ENCODE measurements at regions not wholly inside any gene's neighbourhood (a gene's known extent, or its start where the extent isn't known, plus 50 kb on each side); places are given as distances from the start of the nearest gene placed in this dataset.
"Not testable (repeated sequence)": the region's sequence is repeated elsewhere in the genome, so short reads cannot be mapped to it uniquely, and the experiment has no call there.

DNA sequence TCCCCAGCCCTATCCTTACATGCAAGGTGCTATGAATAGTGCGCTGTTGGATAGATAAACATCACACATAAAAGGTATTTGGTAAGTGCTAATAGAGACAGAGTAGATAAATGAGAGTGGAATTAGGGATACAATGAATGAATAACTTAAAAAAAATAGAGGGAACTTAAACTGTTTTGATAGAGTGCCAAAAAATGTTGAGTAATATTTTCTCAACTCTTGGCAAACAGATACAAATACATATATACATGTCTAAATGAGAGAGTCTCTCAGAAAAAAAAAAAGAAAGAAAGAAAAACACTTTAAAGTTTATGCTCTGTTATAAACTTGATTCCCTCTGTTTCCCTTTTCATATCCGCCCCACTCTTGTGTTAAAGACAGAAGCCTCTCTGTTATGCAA, 667.4 kb downstream of the ROBO2 start:
- peak in 1 of 2 experiments; percentile 1 for DNase-seq (ENCODE audit: low read depth in 2 of 2)

DNA sequence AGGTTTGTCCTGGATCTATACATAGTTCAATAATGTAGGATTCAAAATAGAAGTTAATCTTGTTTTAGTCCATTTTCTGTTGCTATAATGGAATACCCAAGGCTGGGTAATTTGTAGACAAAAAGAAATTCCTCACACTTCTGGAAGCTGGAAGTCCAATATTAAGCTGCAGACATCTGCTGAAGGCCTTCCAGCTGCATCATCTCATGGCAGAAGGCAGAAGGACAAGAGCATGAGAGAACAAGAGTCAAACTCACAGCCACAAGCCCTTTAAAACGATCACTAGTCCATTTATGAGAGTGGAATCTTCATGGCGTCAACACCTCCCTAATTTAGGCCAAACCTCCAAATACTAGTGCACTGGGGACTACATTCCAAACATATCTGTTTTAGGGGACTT, 669.3 kb downstream of the ROBO2 start:
- no peak for DNase-seq (ENCODE audit: low read depth in 2 of 2)

DNA sequence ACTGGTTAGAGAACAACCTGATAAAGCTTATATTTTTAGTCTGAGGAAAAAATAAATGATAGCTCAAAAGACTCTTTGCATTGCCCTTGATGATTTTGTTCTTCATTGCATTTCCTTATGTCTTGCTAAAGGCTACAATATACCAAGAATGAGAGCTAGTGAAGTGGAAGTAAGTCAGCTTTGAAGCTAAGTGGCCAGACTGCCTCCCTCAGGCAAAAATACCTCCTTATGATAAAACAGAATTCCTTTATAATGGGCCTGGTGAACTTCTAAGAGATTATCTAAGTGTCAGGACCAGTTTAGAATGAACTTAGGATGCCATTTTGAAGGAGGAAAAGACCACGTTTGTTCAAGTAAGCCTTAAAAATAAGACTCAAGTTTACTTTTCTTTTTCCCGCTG, 678.4 kb downstream of the ROBO2 start:
- DNase-seq (ENCODE audit: low read depth in 2 of 2), result no peak

DNA sequence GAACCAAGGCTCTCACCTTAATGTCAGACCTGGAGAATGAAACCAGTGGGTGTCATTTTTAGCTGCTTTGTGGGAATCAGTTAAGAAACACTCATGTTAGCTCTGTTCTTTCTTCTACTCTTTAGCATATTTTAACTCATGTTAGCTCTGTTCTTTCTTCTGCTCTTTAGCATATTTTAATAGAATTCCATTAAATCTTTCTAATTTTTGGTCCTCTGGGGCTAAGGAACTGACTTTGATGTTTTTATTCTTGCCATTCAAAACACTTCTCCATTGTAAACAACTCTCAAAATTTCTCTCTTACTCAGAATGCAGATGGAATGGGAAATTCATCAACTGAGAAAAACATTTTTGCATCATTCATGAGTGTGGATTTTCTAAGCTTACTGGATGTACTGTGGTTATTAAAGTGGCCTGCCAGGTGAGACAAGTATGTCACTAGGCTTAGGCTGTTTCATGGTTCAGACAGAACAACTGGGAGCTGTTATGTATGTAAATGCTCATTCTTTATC, 680.6 kb downstream of the ROBO2 start:
- DNase-seq (ENCODE audit: low read depth in 2 of 2), result no peak

DNA sequence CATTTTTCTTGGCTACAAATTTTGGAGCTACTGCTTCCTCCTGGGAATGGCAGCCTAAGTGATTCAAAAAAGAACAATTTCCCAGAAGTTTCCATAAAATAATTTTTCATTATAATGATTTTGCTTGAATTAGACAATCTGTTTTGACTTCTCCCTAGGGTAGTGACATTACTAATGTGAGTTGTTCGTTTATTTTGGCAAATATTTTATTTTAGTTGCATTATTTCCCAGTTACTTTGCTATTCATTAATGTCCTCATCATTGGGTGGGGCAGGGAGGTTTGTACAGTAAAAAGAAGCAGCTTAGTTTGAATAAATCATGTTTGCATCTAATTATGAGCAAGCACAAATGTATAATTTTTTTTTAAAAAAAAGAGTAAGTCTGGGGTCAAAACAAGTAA, 686.6 kb downstream of the ROBO2 start:
- DNase-seq (ENCODE audit: low read depth in 2 of 2), result no peak

DNA sequence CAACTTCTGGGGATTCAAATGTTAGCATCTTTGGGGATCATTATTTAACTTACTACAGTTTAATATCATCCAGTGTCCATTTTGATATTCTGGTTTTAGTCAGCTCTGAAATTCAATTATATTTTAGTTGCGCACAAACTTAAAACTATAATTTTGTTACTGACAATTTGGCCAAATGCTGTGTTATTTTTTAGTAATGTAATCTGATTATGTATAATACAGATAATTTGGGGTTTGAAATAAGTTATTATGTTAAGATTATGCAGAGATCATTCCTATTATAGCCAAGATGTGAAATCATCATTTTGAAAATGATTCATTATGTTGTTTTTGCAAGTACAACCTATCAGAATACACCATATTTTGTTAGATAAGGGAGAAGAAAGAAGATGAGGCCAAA, 706.1 kb downstream of the ROBO2 start:
- DNase-seq (ENCODE audit: low read depth in 2 of 2), result no peak

DNA sequence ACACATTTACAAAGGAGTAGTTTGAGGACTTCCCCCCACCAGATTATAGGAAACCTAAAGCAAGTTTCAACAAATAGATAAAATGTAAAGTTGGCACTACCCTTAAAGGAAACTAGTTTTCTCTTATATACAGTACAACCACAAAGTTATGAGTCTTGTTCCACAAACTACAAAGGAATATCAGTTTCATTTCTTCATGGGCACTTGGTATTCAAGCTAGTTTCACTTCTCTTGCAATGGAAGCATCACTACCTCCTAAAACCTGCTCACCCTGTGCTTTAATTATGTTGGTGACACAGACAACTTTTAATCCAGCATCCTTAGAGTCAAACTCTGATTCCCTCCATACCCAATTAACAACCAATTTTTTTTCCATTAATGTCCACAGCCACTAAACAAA, 707.0 kb downstream of the ROBO2 start:
- no peak for DNase-seq (ENCODE audit: low read depth in 2 of 2)

DNA sequence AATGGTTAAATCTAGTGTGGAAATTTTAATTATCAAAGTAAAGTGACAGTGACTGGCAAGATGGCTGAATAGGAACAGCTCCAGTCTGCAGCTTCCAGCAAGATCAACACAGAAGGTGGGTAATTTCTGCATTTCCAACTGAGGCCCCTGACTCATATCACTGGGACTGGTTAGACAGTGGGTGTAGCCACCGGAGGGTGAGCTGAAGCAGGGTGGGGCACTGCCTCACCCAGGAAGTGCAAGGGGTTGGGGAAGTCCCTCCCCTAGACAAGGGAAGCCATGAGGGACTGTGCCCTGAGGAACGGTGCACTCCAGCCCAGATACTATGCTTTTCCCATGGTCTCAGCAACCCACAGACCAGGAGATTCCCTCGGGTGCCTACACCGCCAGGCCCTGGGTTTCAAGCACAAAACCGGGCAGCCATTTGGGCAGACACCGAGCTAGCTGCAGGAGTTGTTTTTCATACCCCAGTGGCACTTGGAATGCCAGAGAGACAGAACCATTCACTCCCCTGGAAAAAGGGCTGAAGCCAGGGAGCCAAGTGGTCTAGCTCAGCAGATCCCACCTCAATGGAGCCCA, 716.6 kb downstream of the ROBO2 start:
- DNase-seq (ENCODE audit: low read depth in 2 of 2), result not testable (repeated sequence)

DNA sequence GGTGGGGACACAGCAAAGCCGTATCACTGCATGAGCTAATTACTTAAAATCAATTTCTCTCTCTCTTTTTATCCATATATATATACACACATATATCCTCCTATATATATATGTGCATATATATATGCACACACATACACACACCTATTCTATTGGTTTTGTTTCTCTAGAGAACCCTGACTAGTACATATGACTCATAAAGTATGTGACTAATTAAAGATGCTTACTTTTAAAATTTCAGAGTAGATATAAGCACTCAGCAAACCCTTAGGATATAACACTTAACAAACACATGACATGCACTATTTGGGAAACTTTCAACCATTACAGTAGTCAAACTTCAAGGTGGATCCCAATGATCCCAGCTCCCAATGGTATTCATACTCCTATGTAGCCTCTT, 732.6 kb downstream of the ROBO2 start:
- no peak for DNase-seq (ENCODE audit: low read depth in 2 of 2)

DNA sequence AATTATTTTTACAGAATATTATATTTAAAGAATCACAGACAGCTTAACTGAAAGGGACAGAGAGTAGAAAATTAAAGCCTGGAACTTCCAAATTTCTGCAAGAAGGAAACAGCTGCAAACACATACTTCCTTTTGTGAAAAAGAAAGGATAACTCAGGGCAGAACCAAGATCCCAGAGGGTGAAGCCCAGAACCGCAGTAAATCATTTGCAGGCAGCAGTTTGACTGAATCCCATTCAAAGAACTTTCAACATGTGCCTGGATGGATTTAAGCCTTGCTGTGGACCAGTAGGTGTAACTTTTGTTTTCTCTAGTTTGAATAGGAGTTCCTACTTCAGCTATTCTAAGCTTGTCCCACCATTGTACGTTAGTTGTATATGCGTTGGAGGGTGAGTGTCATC, 733.2 kb downstream of the ROBO2 start:
- DNase-seq (ENCODE audit: low read depth in 2 of 2), result no peak

DNA sequence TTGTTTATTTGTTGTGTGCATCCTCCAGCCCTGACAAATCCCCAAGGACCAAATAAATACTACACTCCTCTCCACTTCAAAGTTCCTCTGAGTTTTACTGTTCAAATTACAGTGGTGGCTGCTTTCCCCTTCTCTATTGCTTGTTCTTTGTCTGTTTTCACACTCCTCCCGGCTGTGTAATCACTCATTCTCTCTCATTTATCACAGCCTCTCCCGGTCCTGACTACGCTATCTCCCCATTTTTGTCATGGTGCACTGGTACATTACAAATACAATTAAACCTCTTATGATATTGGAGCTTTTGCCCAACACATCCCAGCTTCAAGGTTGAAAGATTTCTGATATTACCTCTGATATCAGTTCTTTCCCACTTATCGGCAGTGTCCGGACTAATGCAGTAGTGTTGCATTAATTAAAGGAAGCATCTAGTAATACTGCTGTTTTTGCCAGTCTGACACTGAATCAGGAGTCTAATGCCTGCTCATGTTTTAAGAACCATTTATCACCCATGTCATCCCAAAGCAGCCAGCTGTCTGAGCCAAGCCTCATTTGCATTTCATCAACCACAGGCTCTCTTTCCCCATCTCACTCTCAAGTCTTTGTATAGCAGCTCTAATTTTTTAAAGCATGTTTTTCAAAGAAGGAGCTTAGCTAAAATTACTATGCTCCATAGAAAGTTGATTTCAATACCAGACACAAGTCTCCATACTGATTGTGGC, 740.5 kb downstream of the ROBO2 start:
- DNase-seq (ENCODE audit: low read depth in 2 of 2), result no peak

DNA sequence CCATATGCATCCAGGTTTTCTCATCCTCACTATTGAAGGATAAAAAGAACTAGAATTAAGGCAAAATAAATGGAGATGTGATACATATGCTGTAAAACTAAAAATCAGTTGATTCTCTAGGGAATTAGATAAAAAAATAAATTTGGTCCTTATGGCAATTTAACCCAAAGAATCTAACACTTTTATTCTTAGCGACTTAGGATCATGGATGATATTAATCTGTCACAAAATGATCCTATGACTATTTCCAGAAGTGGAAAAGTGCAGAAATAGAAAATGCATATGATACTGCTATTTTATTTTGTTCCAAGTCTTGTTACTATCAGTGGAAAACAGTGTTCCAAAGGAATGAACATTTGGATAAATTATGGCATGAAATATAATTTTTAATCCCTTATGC, 746.3 kb downstream of the ROBO2 start:
- no peak for DNase-seq (ENCODE audit: low read depth in 2 of 2)

DNA sequence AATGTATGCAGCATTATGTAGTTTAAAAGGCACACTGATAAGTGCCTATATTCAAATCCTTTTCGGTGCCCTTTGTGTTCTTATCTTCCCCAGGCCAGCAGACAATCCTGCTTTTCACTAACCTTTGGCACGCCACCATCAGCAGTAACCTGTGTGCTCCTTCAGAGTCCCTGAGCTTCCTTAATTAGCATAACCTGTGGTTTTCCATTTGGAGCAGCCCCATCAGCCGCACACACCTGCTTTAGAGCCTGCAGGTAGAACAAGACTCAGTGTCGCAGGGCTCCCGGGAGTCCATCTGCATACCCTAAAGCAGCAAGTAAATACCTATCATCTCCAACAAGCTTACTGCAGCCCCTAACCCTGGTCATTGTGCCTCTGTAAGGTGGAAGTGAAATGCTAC, 755.1 kb downstream of the ROBO2 start:
- DNase-seq (ENCODE audit: low read depth in 2 of 2), result no peak

DNA sequence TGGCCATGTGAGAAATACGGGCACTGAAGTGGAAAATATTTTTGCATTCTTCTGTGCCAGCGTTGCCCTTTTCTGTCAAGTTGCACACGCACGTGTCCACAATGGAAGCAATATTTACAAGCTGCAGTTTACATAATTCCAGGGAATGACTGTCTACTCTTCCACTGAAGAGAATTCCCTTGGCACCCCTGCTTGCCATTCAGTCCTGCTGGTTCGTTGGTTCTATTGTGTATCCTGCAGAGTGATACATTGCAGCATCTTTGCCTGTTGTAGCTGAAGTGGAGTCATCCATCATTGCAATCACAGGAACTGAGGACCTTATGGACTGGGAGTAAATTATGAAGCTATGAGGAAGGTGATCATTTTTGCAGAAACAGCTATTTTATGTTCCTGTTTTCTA, 759.4 kb downstream of the ROBO2 start:
- no peak for DNase-seq (ENCODE audit: low read depth in 2 of 2)

DNA sequence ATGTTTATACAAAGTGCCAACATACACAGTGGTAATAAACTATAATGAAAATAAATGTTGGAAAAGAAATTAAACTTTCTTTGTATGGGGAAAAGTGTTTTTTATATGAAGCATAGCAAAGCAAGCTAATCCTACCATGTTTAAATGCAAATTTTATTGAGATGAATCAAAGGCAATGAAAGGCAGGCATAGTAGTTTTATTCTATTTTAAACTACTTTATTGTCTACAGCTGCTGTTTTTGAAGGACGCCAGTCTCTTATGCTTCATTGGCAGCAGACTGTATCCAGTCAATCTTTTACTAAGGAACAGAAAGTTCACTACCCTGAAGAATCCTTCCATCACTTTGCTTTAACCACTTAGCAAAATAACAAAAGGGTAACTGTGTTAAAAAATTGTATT, 761.0 kb downstream of the ROBO2 start:
- no peak for DNase-seq (ENCODE audit: low read depth in 2 of 2)

DNA sequence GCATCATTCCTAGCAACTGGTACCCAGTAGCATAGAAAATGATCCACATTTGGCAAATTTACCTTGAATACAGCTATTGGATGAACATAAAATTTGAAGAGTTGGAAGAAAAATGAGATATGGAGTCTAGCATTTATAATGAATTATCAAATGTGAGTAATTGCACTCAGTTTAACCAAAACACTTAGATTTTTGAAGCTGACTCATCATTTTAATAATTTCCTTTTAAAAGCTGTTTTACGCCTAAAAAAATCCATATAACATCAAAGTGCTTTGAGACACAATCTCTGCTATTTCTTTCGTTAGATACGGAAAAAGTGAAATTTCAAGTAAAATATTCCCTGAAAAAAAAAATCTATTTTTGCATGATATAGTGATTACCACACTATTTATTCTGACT, 767.4 kb downstream of the ROBO2 start:
- DNase-seq (ENCODE audit: low read depth in 2 of 2), result no peak

DNA sequence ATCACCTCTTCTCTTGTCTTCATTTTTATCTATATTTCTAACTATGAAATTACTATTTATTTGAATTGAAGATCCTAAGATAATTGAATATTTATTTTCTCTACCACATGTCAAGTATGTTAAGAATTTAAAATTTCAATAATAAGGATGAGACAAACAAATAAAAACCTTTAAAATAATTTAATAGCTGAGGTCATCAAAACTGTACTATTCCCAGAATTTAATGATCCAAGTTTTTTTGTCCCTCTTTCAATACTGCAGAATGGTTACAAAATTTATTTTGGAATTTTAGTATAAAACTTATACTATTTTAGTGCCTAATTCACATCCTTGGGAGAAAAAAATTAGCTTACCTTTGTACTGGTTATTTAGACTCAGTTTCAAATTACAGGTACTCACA, 774.9 kb downstream of the ROBO2 start:
- DNase-seq (ENCODE audit: low read depth in 2 of 2), result no peak

DNA sequence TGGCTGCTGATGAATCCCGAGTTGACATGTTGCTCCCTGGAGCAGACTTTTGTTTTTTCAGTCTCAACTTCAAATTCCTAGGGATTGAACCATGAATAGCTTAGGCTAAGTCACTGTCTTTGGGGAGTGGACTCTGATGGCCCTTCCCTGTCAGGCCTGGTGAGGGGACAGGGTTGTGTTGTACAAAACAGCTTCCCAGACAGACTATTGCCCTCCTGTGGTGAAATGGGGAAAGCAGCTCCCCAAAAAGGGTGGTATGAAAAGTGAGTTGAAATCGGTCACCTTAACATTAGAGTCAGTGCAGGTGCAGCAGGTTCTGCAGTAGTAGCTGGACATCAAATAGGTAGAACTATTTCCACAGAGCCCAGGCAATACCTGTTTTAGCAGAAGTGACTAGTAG, 775.6 kb downstream of the ROBO2 start:
- DNase-seq (ENCODE audit: low read depth in 2 of 2), result no peak

DNA sequence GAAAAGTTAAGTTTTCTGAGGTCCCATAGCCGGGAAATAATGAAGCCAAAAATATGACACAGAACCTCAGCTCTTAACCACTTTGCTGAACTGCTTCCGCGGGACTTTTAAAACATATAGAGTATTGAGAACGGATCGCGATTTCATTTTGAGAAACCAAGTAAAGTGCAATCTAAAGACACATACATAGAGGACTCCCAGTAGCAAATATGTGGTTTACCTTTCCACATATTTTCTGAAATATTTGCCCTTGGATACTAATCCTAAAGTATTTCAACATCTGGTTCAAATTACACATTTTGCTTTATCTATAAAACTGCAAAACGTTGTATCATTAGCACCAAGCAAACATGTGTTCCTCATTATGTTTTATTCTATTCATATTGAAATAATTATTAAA, 776.5 kb downstream of the ROBO2 start:
- DNase-seq (ENCODE audit: low read depth in 2 of 2), result peak; percentile 58 to 64

DNA sequence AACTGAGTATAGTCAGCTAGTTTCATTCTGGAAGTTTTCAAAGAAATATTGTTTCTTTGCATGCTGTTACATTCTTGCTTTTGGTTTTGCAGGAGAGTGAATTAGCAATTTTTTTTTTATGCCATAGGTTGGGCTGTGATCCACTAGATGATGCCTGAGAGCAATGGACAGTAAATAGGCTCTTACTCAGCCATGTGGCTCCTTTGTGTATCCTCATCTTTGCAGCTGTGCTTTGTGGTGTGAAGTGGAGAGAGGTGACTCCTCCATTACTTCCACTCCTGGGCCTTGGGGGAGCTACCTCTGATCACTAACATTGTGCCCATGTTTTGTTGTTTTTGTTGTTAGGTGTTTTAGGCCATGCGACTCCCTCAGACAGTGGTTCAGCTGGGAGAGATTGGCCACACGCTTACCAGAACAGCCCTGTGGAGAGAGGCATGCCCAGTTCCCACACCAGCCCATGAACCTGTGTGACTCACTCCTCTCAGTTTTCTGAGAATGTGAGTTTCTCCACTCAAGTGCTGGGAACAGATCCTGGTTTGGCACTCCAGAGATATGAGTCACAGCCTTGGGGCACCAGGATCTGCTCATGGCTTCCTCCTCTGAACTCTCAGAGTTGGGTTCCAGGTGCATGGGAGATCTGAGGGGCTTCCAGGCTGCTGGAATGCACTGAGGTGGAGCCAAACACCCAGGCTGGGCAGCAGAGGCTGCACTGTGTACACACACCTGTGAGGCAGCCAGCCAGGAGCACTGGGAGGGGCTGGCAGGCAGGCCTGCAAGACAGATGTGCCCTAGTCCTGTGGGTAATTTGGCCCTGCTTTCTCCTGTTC, 785.3 kb downstream of the ROBO2 start:
- DNase-seq (ENCODE audit: low read depth in 2 of 2), result peak; percentile 61 to 69

DNA sequence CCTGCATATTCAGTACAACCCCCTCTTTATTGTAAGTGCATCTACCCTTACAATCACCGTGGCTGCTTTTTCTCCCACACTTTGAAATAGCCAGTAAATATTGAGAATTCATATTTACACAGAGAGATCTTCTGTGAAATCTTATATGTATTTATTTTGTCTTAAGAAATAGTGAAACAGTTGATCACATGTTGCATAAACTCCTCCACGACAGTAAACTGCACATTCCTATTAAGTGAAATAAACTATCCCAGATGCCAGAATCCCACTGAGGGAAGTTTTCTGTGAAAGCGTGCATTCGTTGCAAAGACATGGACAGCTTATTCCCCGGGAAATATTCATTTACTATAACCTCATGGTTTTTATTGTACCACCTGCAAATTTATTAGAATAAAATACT, 796.0 kb downstream of the ROBO2 start:
- DNase-seq (ENCODE audit: low read depth in 2 of 2), result peak; percentile 33 to 44

DNA sequence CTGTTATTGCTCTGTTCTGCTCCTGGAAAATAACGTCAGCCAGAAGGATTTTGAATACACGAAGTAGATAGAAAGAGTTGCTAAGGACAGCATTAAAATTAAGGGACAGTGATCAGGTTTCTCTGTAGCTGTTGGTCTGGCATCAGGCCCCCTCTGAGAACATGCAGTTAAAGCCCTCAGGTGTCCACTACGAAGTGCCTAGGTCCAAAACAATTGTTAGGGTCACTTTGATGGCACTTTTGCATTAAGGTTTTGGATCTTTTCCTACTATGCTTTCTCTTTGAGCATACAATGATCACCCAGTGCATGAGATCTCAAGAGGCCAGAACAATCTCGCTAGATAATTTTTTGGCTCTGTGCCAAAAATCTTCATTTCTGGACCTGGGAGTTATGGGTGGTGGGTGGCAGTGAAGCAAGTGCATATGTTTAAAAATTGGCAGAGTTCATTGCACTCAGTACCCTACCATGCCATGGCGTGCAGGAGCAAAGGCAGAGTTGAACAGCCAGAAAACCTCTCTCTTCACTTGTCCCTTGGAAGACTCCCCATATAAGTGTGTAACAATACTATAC, 797.6 kb downstream of the ROBO2 start:
- DNase-seq (ENCODE audit: low read depth in 2 of 2), result no peak

DNA sequence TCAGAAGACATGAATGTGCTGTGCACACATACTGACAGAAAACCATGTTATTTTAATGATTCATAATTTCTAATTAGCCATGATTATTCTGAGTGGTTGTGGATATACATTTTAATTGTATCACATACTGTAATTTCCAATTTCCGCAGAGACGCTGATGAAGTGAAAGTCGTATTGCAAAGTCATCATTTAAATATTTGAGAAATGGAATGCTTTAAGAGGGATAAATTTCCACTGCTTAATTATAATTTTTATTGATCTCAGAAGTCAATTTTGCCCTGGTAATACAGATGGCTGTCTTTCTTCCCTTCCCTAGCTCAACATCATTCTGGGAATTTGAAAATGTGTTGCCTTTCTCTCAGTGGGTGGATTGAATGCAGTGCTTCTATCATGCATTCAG, 819.3 kb downstream of the ROBO2 start:
- no peak for DNase-seq (ENCODE audit: low read depth in 2 of 2)

Data from fibroblast of skin of left quadriceps (primary cell).